GM18907 (cell line): ENCODE measurements at regions not wholly inside any gene's neighbourhood (a gene's known extent, or its start where the extent isn't known, plus 50 kb on each side); places are given as distances from the start of the nearest gene placed in this dataset.

Experiments used
- ATAC-seq: cut with Tn5 transposase; IDR thresholded peaks from one replicate; pipeline ENCODE4 v1.9.1; 2021; ENCODE audit warnings: mild to moderate bottlenecking, moderate library complexity; ENCODE audit not compliant: unreplicated experiment

- ATAC-seq, result no peak
These were observed 173.8 kb upstream of the PITX1 start for GRCh38 chr5:135207866-135208265.

- no peak for ATAC-seq
These were observed 172.8 kb upstream of the PITX1 start for GRCh38 chr5:135206862-135207261.

GRCh38 chr5:135205632-135206349 lies 171.8 kb upstream of the PITX1 start:
- no peak for ATAC-seq

GRCh38 chr5:135204151-135204600 lies 170.1 kb upstream of the PITX1 start:
- no peak for ATAC-seq

- ATAC-seq, result no peak
These were observed 169.6 kb upstream of the PITX1 start for GRCh38 chr5:135203593-135204036.

GRCh38 chr5:135203019-135203418 lies 169.0 kb upstream of the PITX1 start:
- ATAC-seq, result no peak

- no peak for ATAC-seq
These were observed 165.9 kb upstream of the PITX1 start for GRCh38 chr5:135199919-135200318.

GRCh38 chr5:135196483-135196882 lies 162.5 kb upstream of the PITX1 start:
- no peak for ATAC-seq

GRCh38 chr5:135195270-135195608 lies 161.2 kb upstream of the PITX1 start:
- ATAC-seq, result no peak

- ATAC-seq, result no peak
These were observed 160.7 kb upstream of the PITX1 start for GRCh38 chr5:135194573-135195269.

- no peak for ATAC-seq
These were observed 160.1 kb upstream of the PITX1 start for GRCh38 chr5:135194126-135194488.

- ATAC-seq, result no peak
These were observed 159.4 kb upstream of the PITX1 start for GRCh38 chr5:135193213-135194125.

GRCh38 chr5:135192351-135192750 lies 158.3 kb upstream of the PITX1 start:
- no peak for ATAC-seq

GRCh38 chr5:135191084-135191826 lies 157.2 kb upstream of the PITX1 start:
- ATAC-seq, result peak; percentile 91

GRCh38 chr5:135190416-135191083 lies 156.5 kb upstream of the PITX1 start:
- no peak for ATAC-seq

- no peak for ATAC-seq
These were observed 155.0 kb upstream of the PITX1 start for GRCh38 chr5:135189024-135189423.

GRCh38 chr5:135188233-135188914 lies 154.3 kb upstream of the PITX1 start:
- ATAC-seq, result no peak

GRCh38 chr5:135186662-135187522 lies 152.9 kb upstream of the PITX1 start:
- no peak for ATAC-seq
